BJ (cell line): ENCODE measurements at regions not wholly inside any gene's neighbourhood (a gene's known extent, or its start where the extent isn't known, plus 50 kb on each side); places are given as distances from the start of the nearest gene placed in this dataset.

Experiments
- CTCF ChIA-PET: fragments of 350-600 bp; formaldehyde crosslinking; extraction: SDS; loops from one replicate; lab custom pipeline; 2021; ENCODE audit warnings: antibody characterized with exemption, inconsistent platforms; lab: Yijun Ruan, JAX
- POLR2A ChIA-PET: fragments of 300-600 bp; sonication (Branson Sonifier 250); formaldehyde crosslinking; extraction: SDS; loops from one replicate; lab custom pipeline; 2021; ENCODE audit warnings: antibody characterized with exemption; lab: Charles Lee
- DNase-seq: peaks from one replicate; pipeline ENCODE4 v3.0.0-alpha.2; 2011; ENCODE audit warnings: low read depth
- H3K27me3 ChIP-seq: 2 replicates; pipeline ENCODE4 v1.6.0; 2011; ENCODE audit warnings: low read length; ENCODE audit not compliant: control insufficient read depth, insufficient read depth
- H3K36me3 ChIP-seq: 2 replicates; pipeline ENCODE4 v1.5.1; 2011; ENCODE audit warnings: low read length; ENCODE audit not compliant: control insufficient read depth, insufficient read depth
- H3K4me3 ChIP-seq: 2 replicates; pipeline ENCODE4 v1.5.1; 2011; ENCODE audit warnings: low read depth, mild to moderate bottlenecking, control low read depth, low read length
- CTCF ChIP-seq: IDR thresholded peaks from 2 replicates; pipeline ENCODE4 v1.5.1; 2011; ENCODE audit warnings: low read depth, mild to moderate bottlenecking, control low read depth, inconsistent platforms, low read length, moderate library complexity; ENCODE audit not compliant: insufficient read depth

GRCh38 chr21:33125680-33126375, 55.9 kb downstream of the OLIG1 start:
- H3K4me3 ChIP-seq = no peak overlapping the region
- H3K36me3 ChIP-seq = no peaks in the 10 kb centered on the region
- H3K27me3 ChIP-seq = peaks cover 4% of the 10 kb centered on the region; the same call in 1 of the 2 replicates
- no peak for DNase-seq
- ChIA-PET POLR2A (no interaction called here), CTCF (interaction anchor here (0.6 to 2.5 kb wide), 4 partner anchors 18 to 185 kb away, joined by 3 to 6 read pairs (median 6); no protein-coding TSS in a partner anchor)
- TF ChIP-seq CTCF = no peak

DNA sequence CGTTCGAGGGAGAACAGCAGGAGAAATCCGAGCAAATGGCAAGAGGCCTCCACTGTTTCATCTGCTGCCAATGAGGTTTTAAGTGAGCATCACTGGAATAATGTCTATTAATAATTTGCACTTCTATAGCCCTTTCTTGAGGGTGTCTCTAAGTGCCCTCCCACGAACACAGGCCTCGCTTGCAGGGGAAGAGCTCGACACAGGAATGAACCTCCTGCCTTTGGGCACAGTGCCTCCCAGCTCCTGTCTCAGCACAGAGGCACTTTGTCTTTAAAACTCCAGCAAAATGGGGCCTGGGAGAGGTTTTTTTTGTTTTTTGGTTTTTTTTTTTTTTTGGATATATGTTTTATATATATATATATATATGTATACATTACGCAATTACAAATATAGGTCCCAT, 56.6 kb downstream of the OLIG1 start:
- no peak for DNase-seq
- peaks cover 4% of the 10 kb centered on the region; the same call in 1 of the 2 replicates for H3K27me3 ChIP-seq
- H3K36me3 ChIP-seq = no peaks in the 10 kb centered on the region
- CTCF ChIA-PET = interaction anchor here (0.8 to 1.5 kb wide), 7 partner anchors 18 to 294 kb away, joined by 3 to 28 read pairs (median 5); no protein-coding TSS in a partner anchor
- POLR2A ChIA-PET = no interaction called here
- TF ChIP-seq CTCF = no peak
- no peak overlapping the region for H3K4me3 ChIP-seq

DNA sequence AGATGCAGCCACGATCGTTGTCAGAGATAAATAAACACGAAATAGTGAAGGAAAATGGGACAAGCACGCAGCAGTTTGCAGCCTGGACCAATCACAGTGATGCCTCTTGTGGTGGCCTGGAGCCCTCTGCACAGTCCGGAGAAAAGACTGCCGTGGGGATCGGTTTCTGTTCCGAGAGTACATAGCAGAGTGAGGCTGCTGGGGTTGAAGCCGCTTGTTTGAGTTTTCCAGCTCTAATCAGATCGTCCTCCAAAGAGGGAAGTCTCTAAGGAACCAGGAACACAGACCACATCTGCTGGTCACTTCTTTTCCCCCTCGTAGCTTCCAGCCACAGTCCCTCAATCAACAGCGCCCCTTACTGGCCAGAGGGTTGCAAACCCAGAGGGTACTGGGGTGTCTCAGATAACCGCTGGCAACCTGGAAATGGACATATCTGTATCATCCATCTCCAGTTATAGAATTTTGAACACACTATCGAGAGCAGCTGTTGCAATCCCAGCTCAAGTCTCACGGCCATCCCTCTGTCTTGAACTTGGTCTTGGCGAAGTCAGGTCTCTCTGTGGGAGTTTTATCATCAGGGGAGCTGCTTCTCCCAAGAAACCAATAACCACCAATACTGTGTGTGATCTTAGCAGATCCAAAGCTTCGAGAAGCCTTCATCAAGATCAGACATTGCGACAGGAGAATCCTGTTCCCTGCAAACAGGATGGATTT, 57.4 kb downstream of the OLIG1 start:
- CTCF ChIA-PET = interaction anchor here (0.6 to 2.2 kb wide), 19 partner anchors 9 to 295 kb away, joined by 3 to 28 read pairs (median 4); no protein-coding TSS in a partner anchor

GRCh38 chr21:33127868-33128242, 57.9 kb downstream of the OLIG1 start:
- no peak for TF ChIP-seq CTCF
- Histone ChIP-seq H3K4me3 (no peak overlapping the region), H3K36me3 (no peaks in the 10 kb centered on the region), H3K27me3 (peaks cover 4% of the 10 kb centered on the region; the same call in 1 of the 2 replicates)
- POLR2A ChIA-PET = no interaction called here
- no peak for DNase-seq
- CTCF ChIA-PET = interaction anchor here (0.7 to 2.2 kb wide), 13 partner anchors 9 to 221 kb away, joined by 3 to 28 read pairs (median 5); no protein-coding TSS in a partner anchor

More for the DNA sequence above, 57.4 kb downstream of the OLIG1 start:
- POLR2A ChIA-PET = no interaction called here
- no peak for DNase-seq
- Histone ChIP-seq H3K36me3 (no peaks in the 10 kb centered on the region), H3K27me3 (peaks cover 4% of the 10 kb centered on the region; the same call in 1 of the 2 replicates), H3K4me3 (peak overlapping the region; percentile 5; the same call in 1 of the 2 replicates)
- peak; percentile 81 for TF ChIP-seq CTCF

- DNase-seq = no peak
- TF ChIP-seq CTCF = no peak
- CTCF ChIA-PET = interaction anchor here (1.1 to 2.2 kb wide), 4 partner anchors 12 to 188 kb away, joined by 3 to 10 read pairs (median 7); no protein-coding TSS in a partner anchor
- H3K27me3 ChIP-seq = peaks cover 4% of the 10 kb centered on the region; the same call in 1 of the 2 replicates
- H3K4me3 ChIP-seq = no peak overlapping the region
- POLR2A ChIA-PET = no interaction called here
- no peaks in the 10 kb centered on the region for H3K36me3 ChIP-seq
Observed at GRCh38 chr21:33128538-33128937, 58.6 kb downstream of the OLIG1 start.
